CD8-positive, alpha-beta memory T cell (primary cell): ENCODE measurements at regions not wholly inside any gene's neighbourhood (a gene's known extent, or its start where the extent isn't known, plus 50 kb on each side); places are given as distances from the start of the nearest gene placed in this dataset.
"Not testable (repeated sequence)": the region's sequence is repeated elsewhere in the genome, so short reads cannot be mapped to it uniquely, and the experiment has no call there.

Source experiments
- CTCF ChIA-PET: fragments of 350-600 bp; sonication (Branson Sonifier 250); formaldehyde crosslinking; loops from one replicate; lab custom pipeline; 2021; ENCODE audit warnings: antibody characterized with exemption; lab: Charles Lee
- POLR2A ChIA-PET: fragments of 350-600 bp; sonication (Branson Sonifier 250); formaldehyde crosslinking; loops from one replicate; lab custom pipeline; 2021; ENCODE audit warnings: antibody characterized with exemption; lab: Charles Lee
- DNase-seq, 5 donors: peaks; one replicate each; pipeline versions ENCODE4 v3.0.0 to v3.0.0-alpha.2; 2020 to 2022; ENCODE audit warnings: mixed read lengths in 1 of 5
- H3K27ac ChIP-seq: one replicate; pipeline ENCODE4 v1.7.0; 2013; ENCODE audit warnings: low read depth, mild to moderate bottlenecking, low read length, moderate library complexity
- H3K27me3 ChIP-seq: 2 replicates; pipeline ENCODE4 v1.7.0; 2013; ENCODE audit warnings: low read length, mild to moderate bottlenecking; ENCODE audit not compliant: insufficient read depth, poor library complexity, severe bottlenecking
- H3K36me3 ChIP-seq: 2 replicates; pipeline ENCODE4 v1.7.0; 2013; ENCODE audit warnings: mild to moderate bottlenecking, low read length, moderate library complexity; ENCODE audit not compliant: insufficient read depth
- H3K4me1 ChIP-seq: 2 replicates; pipeline ENCODE4 v1.7.0; 2013; ENCODE audit warnings: mild to moderate bottlenecking, low read length, moderate library complexity; ENCODE audit not compliant: insufficient read depth
- H3K4me3 ChIP-seq: 2 replicates; pipeline ENCODE4 v1.7.0; 2013; ENCODE audit warnings: mild to moderate bottlenecking, low read length
- H3K9me3 ChIP-seq: 2 replicates; pipeline ENCODE4 v1.7.0; 2013; ENCODE audit warnings: mild to moderate bottlenecking, low read length
- H3K27ac Mint-ChIP-seq, 8 donors: one replicate each; pipeline ENCODE4 v1.8.0; 2020 to 2021; ENCODE audit warnings: mixed read lengths in 8 of 8, mild to moderate bottlenecking in 6 of 8, inconsistent platforms in 3 of 8, moderate library complexity in 3 of 8
- H3K27me3 Mint-ChIP-seq, 2 donors: one replicate each; pipeline ENCODE4 v1.8.0; 2020 to 2021; ENCODE audit warnings: mixed read lengths in 2 of 2, mild to moderate bottlenecking in 1 of 2, moderate library complexity in 1 of 2
- H3K36me3 Mint-ChIP-seq, 3 donors: one replicate each; pipeline ENCODE4 v1.8.0; 2020 to 2021; ENCODE audit warnings: mixed read lengths in 3 of 3, inconsistent platforms in 1 of 3, mild to moderate bottlenecking in 1 of 3
- H3K4me1 Mint-ChIP-seq, 3 donors: one replicate each; pipeline ENCODE4 v1.8.0; 2020 to 2021; ENCODE audit warnings: mixed read lengths in 3 of 3, inconsistent platforms in 1 of 3, mild to moderate bottlenecking in 1 of 3
- H3K4me3 Mint-ChIP-seq, 7 donors: one replicate each; pipeline ENCODE4 v1.8.0; 2020 to 2021; ENCODE audit warnings: mixed read lengths in 7 of 7, mild to moderate bottlenecking in 6 of 7, moderate library complexity in 4 of 7, inconsistent platforms in 2 of 7
- H3K9me3 Mint-ChIP-seq, 5 donors: one replicate each; pipeline ENCODE4 v1.8.0; 2020 to 2022; ENCODE audit warnings: mixed read lengths in 5 of 5, mild to moderate bottlenecking in 3 of 5, moderate library complexity in 2 of 5, inconsistent platforms in 1 of 5

GRCh38 chr6:114805426-114805825, 462.6 kb upstream of the HS3ST5 start:
- H3K27ac ChIP-seq, H3K36me3 ChIP-seq, H3K9me3 Mint-ChIP-seq, POLR2A ChIA-PET, H3K27ac Mint-ChIP-seq, H3K27me3 ChIP-seq, H3K4me3 Mint-ChIP-seq, DNase-seq, H3K27me3 Mint-ChIP-seq, CTCF ChIA-PET, H3K9me3 ChIP-seq, H3K4me1 ChIP-seq, H3K4me3 ChIP-seq, H3K36me3 Mint-ChIP-seq, H3K4me1 Mint-ChIP-seq: not testable (repeated sequence)

DNA sequence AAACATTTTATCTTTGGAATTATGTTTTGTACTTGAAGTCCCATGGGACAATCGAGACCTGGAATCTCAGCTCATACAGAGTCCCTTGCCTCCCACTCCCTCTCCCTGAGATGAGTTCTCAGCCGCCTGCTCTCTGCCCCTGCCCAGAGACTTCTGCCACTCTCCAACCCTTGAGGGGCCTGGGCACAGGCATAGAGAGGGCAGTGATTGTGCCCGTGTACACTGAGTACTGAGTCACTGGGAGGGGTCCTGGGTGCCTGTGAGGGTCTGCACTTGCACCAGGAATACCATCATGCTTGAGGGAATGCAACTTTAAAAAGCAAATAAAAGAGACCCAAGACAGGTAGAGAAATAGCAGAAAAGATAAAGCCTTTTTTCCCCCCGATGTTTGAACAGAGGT, 453.8 kb upstream of the HS3ST5 start:
- Histone ChIP-seq H3K27me3 (no peaks in the 10 kb centered on the region), H3K9me3 (no peaks in the 10 kb centered on the region), H3K27ac (no peak overlapping the region), H3K36me3 (no peaks in the 10 kb centered on the region), H3K4me3 (no peak overlapping the region), H3K4me1 (no peaks in the 10 kb centered on the region)
- CTCF ChIA-PET, result no interaction called here
- Mint-ChIP-seq H3K27me3 (no peaks in the 10 kb centered on the region), H3K36me3 (no peaks in the 10 kb centered on the region), H3K27ac (no peak overlapping the region), H3K4me3 (no peak overlapping the region), H3K9me3 (peaks cover 2 to 12% (median 6%) of the 10 kb centered on the region in 5 donors), H3K4me1 (no peaks in the 10 kb centered on the region)
- POLR2A ChIA-PET, result no interaction called here
- no peak for DNase-seq

DNA sequence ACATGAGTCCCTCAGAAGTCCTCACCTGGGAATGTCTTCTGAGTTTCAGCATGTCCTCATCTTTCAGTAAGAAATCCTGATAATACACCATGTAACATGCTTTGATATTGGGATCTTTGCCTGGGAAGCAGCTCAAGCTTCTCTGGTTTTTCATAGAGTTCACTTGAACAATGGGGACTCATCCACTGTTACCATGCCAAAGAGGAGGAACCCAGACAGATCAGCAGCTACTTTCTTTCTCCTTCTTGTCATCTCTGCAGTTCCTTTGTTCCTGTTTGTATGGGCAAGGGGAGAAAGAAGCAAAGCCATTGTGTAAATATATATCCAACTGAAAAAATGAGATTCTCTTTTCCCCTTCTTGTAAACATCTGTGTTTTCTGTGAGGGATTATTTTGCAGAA, 450.6 kb upstream of the HS3ST5 start:
- no peaks in the 10 kb centered on the region for H3K4me1 ChIP-seq
- H3K9me3 ChIP-seq, result no peaks in the 10 kb centered on the region
- Mint-ChIP-seq H3K9me3 (peaks cover 2 to 17% (median 4%) of the 10 kb centered on the region in 5 donors), H3K36me3 (no peaks in the 10 kb centered on the region), H3K4me3 (no peak overlapping the region), H3K27me3 (peaks cover 0 to 1% of the 10 kb centered on the region in 2 donors), H3K4me1 (no peaks in the 10 kb centered on the region), H3K27ac (no peak overlapping the region)
- H3K27ac ChIP-seq, result no peak overlapping the region
- ChIA-PET CTCF (no interaction called here), POLR2A (no interaction called here)
- H3K36me3 ChIP-seq, result no peaks in the 10 kb centered on the region
- H3K27me3 ChIP-seq, result no peaks in the 10 kb centered on the region
- H3K4me3 ChIP-seq, result no peak overlapping the region
- no peak for DNase-seq

DNA sequence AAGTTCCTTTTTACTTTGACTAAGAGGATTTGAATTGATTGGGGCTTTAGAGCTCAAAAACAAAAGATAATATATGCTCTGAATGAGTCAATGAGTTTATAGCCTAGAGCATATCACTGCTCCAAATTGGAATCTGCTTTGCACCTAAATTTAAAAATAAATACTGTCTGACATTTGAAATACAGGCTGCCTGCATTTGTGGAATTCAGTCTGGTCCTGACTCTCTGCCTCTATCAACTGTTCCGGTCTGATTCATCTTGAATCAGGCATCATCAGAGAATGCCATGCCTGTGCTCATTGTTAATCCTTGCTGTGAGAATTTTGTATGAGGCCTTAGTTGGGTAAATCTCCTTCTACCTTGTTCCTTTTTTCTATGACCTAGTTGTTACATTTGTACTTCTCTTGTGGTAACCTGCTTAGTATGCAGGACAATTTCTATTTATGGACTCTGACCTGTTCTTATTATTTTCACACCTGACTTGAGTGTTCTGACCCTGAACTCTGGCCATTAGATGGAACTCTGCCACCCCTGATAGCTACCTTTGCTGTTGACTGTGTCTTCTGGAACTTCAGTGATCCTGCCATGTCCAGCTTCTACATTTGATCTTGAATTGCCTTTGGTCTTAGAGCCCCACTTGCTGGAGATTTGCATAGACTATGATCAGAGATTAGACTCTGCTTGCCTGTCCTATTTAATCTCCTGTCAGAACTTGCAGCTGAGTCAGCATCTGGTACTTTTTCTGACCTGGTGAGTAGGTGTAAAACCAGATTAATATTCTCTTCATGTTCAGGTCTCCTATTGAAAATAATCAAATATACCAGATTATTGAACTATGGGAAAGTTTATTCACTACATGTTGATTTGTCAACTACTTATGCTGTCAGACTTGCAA, 442.7 kb upstream of the HS3ST5 start:
- Histone ChIP-seq H3K9me3 (no peaks in the 10 kb centered on the region), H3K27me3 (no peaks in the 10 kb centered on the region), H3K4me3 (no peak overlapping the region), H3K4me1 (no peaks in the 10 kb centered on the region), H3K27ac (no peak overlapping the region), H3K36me3 (no peaks in the 10 kb centered on the region)
- no peak overlapping the region for H3K27ac Mint-ChIP-seq
- no peak overlapping the region for H3K4me3 Mint-ChIP-seq
- CTCF ChIA-PET, result no interaction called here
- H3K36me3 Mint-ChIP-seq, result no peaks in the 10 kb centered on the region
- peaks cover 2 to 25% (median 5%) of the 10 kb centered on the region in 5 donors for H3K9me3 Mint-ChIP-seq
- peaks cover 0 to 1% of the 10 kb centered on the region in 2 donors for H3K27me3 Mint-ChIP-seq
- no peaks in the 10 kb centered on the region for H3K4me1 Mint-ChIP-seq
- POLR2A ChIA-PET, result no interaction called here
- no peak for DNase-seq

- no peaks in the 10 kb centered on the region for H3K27me3 Mint-ChIP-seq
- POLR2A ChIA-PET, result no interaction called here
Observed at GRCh38 chr6:114783783-114784182, 441.0 kb upstream of the HS3ST5 start.

GRCh38 chr6:114783083-114783482, 440.3 kb upstream of the HS3ST5 start:
- DNase-seq, result no peak
- Histone ChIP-seq H3K36me3 (no peaks in the 10 kb centered on the region), H3K27me3 (no peaks in the 10 kb centered on the region), H3K4me1 (no peaks in the 10 kb centered on the region), H3K9me3 (no peaks in the 10 kb centered on the region), H3K27ac (no peak overlapping the region), H3K4me3 (no peak overlapping the region)
- ChIA-PET POLR2A (no interaction called here), CTCF (no interaction called here)
- Mint-ChIP-seq H3K4me3 (no peak overlapping the region), H3K4me1 (no peaks in the 10 kb centered on the region), H3K27me3 (no peaks in the 10 kb centered on the region), H3K9me3 (peaks cover 0 to 31% (median 5%) of the 10 kb centered on the region in 5 donors), H3K36me3 (no peaks in the 10 kb centered on the region), H3K27ac (no peak overlapping the region)

More at GRCh38 chr6:114783783-114784182, 441.0 kb upstream of the HS3ST5 start:
- no peak overlapping the region for H3K4me3 ChIP-seq
- no peak overlapping the region for H3K27ac Mint-ChIP-seq
- H3K4me1 Mint-ChIP-seq, result no peaks in the 10 kb centered on the region
- no peaks in the 10 kb centered on the region for H3K36me3 ChIP-seq
- H3K27me3 ChIP-seq, result no peaks in the 10 kb centered on the region
- H3K9me3 ChIP-seq, result no peaks in the 10 kb centered on the region
- H3K4me1 ChIP-seq, result no peaks in the 10 kb centered on the region
- no peak overlapping the region for H3K27ac ChIP-seq
- CTCF ChIA-PET, result no interaction called here
- H3K9me3 Mint-ChIP-seq, result peaks cover 2 to 30% (median 5%) of the 10 kb centered on the region in 5 donors
- H3K4me3 Mint-ChIP-seq, result no peak overlapping the region
- H3K36me3 Mint-ChIP-seq, result no peaks in the 10 kb centered on the region
- no peak for DNase-seq

DNA sequence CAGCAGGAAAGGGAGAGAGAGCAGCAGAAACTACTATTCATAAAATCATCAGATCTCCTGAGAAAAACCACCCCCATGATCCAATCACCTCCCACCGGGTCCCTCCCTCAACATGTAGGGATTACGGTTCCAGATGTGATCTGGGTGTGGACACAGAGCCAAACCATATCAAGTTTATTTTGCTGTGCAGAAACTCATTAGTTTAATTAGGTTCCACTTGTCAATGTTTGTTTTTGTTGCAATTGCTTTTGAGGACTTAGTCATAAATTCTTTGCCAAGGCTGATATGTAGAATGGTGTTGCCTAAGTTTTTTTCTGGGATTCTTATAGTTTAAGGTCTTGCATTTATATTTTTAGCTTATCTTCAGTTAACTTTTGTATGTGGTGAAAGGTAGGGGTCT, 422.0 kb upstream of the HS3ST5 start:
- no peak overlapping the region for H3K4me3 Mint-ChIP-seq

GRCh38 chr6:114762145-114762544, 419.3 kb upstream of the HS3ST5 start:
- CTCF ChIA-PET, result no interaction called here
- Histone ChIP-seq H3K4me3 (no peak overlapping the region), H3K36me3 (no peaks in the 10 kb centered on the region), H3K4me1 (no peaks in the 10 kb centered on the region), H3K27ac (no peak overlapping the region), H3K9me3 (no peaks in the 10 kb centered on the region), H3K27me3 (no peaks in the 10 kb centered on the region)
- Mint-ChIP-seq H3K36me3 (no peaks in the 10 kb centered on the region), H3K4me1 (no peaks in the 10 kb centered on the region), H3K4me3 (no peak overlapping the region), H3K27me3 (no peaks in the 10 kb centered on the region), H3K27ac (no peak overlapping the region), H3K9me3 (peaks cover 0 to 23% (median 4%) of the 10 kb centered on the region in 5 donors)
- POLR2A ChIA-PET, result no interaction called here
- DNase-seq, result no peak

More for the DNA sequence above, 422.0 kb upstream of the HS3ST5 start:
- no peak overlapping the region for H3K4me3 ChIP-seq
- no peaks in the 10 kb centered on the region for H3K27me3 Mint-ChIP-seq
- no peaks in the 10 kb centered on the region for H3K36me3 ChIP-seq
- H3K27me3 ChIP-seq, result no peaks in the 10 kb centered on the region
- H3K4me1 ChIP-seq, result no peaks in the 10 kb centered on the region
- no peaks in the 10 kb centered on the region for H3K36me3 Mint-ChIP-seq
- no peaks in the 10 kb centered on the region for H3K4me1 Mint-ChIP-seq
- ChIA-PET CTCF (no interaction called here), POLR2A (no interaction called here)
- H3K9me3 ChIP-seq, result no peaks in the 10 kb centered on the region
- no peak for DNase-seq
- H3K9me3 Mint-ChIP-seq, result peaks cover 0 to 31% (median 7%) of the 10 kb centered on the region in 5 donors
- no peak overlapping the region for H3K27ac ChIP-seq
- H3K27ac Mint-ChIP-seq, result no peak overlapping the region
